ENCODE measurements at regions not wholly inside any gene's neighbourhood (a gene's known extent, or its start where the extent isn't known, plus 50 kb on each side); places are given as distances from the start of the nearest gene placed in this dataset.

DNA sequence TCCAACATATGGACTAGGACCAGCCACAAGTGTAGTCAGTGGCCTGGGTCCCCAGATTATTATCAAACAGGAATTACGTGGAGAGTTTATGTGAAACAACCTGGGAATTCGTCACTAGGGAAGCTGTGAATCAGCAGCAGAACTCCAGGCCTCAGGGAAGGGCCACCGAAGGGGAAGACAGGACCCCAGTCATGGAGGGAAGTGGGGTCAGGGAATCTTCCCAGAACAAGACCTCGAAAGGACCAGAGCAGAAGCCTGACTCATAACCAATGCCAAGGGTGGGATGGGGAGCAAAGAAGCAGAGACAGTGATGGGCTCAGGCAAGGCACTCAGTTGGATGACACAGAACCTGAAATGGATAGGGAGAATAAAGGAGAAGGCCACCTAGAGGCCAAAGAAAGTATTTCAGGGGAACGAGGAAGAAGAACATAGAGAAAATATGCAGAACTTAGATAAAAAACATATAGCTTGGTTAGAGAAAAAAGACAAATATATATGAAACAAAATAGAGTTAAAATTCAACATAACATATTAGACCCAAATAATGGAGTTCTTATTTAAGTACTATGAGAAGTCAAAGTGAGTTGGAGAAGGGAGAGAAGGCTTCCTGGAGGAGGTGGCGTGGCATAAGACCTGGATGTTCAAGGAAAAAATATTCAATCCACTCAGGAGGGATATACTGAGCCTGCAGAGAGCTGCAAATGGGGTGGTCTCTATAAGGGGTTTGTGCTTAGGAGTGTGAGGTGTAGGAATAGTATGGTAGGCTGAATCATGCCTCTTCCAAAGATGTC is 66.7 kb upstream of the CAST start:
- DNase-seq, result no peak

DNA sequence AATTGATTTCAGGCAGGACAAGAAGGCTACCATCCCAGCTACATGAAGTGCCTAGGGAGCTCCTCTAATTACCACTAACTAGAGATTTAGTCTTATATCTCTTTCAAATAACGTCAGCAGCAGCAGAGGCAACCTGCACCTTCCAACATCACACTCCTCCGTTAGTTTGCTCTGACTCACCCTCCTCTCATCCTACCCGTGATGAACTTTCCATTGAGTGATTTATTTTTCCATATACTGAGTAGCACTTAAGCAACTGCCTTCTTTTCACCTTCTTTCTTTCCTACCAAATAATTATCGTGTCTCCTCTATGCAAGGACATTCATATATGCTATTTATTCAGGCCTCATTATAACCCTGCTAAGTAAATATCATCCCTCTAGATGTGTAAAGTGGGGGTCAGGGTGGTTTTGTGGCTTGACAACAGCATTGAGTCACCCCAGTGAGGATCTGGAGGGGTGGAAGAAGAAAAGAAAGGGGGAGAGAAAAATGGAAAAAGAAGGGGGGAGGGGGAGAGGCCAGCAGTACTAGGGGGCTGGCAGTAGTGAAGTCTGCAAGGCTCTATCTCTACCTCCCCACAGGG is 64.6 kb upstream of the CAST start:
- DNase-seq, result no peak

DNA sequence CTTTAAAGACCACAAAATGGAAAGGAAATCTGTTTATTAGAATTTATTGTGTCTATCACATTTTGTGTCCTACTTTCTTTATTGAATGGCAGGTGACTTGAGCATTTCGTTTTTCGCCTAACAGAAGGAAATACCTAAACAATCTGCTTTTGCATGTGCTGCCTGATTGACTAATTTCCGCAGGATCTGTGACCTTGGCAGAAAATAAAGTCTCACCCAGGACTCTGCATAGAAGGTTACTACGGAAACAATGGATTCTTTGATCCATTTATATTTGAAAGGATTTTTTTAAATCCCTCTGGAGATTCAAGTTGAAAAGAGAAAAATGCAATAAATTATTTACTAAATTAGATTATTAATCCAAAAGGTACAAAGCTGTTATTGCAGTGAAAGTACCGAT is 61.0 kb upstream of the CAST start:
- no peak for DNase-seq

DNA sequence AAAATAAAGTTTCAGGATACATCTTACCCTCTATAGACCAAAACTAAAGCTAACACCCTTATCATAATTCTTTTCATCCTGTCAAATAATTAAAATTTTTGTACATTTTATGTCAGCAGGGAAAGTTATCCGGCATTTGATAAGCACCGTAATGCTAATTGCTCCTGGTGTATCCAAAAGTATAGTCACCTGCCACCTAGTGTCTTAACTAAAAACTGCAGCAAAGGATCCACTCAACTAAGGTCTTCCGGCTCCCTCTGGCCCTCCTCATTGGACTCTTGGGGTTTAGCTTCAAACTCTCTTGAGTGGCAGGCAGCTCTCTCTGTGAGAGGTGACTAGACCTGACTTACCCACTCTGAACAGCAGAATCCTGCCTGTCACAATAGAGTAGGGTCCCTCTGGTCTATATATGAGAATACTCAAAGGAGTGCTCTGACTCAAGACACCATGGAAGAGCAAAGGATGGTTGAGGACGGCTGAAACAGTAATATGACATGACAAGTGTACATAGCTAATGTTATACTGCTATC is 60.4 kb upstream of the CAST start:
- peak; percentile 74 for DNase-seq

DNA sequence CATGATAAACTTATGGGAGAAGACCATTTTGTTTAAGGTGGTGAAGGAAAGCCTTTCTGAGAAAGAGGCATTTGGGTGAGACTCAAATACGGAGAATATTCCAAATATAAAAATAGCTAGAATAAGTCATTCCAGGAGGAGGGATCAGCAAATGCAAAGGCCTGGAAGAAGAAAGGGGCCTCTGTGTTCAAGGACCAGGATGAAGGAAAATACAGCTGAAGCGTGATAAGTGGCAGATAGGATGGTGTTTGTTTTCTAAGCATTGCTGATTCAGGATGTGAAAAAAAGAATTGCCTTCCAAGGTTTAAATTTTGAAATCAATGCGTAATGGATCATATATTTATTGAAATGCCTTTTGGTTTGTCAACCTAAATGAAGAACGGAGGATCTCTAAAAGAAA is 59.4 kb upstream of the CAST start:
- DNase-seq, result no peak

DNA sequence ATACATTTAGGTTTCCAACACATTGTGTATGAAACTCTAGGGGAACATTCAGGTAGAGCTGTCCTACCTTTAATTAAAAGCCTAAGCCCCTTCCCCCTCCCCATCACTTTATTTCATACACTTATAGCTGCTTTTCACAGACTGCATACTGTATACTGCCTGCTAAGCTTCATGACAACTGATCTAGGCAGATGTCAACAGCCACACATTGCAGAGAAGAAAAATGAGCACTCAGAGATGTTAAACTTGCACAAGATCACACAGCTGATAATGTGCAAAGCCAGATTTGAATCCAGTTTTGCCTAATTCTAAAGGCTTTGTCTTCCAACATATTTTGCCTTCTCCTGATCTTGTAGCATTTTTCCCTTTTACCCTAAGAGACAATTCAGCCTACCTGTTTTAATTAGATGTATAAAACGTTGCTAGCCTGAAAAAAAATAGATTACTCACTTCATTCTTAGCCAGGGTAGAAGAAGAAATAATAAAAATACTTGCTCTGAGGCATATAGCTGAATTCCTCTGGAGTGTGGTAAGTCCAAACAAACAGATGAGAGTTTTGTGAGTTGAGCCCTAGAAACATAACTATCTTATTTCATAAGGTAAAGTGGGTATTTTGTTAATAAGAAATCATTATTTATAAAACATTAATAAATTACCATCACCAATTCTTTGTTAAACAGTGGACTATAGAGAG is 56.9 kb upstream of the CAST start:
- no peak for DNase-seq

DNA sequence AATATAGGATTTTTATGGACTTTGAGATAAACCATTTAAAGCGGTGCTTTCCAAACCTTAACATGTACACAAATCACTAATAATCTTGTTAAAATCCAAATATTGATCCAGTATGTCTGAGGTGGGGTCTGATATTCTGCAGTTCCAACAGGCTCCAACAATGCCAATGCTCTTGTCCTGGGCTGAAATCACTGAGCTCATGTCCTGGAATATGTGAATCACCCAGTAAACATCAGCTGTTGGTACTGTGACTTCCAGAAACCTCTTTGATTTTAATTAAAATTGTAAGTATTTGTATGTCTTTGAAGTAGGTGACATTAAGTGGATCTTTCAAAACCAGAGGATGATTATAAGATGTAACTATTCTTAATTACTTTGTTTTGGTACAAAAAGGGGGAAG is 52.8 kb upstream of the CAST start:
- no peak for DNase-seq

DNA sequence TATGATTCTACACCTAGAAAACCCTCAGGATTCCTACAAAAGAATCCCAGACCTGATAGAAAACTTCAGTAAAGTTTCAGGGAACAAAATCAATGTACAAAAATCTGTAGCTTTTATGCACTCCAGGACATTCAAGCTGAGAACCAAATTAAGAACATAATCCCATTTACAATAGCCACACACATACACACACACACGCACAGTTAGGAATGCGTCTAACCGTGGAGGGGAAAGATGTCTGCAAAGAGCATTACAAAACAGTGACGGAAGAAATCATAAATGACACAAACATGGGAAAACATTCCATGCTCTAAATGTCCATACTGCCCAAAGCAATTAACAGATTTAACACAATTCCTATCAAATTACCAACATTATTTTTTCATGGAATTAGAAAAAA is 51.4 kb upstream of the CAST start:
- no peak for DNase-seq

DNA sequence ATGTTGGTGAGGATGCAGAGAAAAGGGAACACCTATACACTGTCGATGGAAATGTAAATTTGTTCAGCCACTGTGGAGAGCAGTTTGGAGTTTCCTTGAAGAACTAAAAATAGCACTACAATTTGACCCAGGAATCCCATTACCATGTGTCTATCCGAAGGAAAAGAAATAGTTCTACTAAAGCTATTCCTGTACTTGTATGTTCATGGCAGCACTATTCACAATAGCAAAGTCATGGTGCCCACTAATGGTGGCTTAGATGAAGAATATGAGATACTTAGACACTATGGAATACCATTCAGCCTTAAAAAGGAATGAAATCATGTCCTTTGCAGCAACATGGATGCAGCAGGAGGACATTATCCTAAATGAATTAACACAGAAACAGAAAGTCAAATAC is 50.2 kb upstream of the CAST start:
- no peak for DNase-seq
